OCI-LY1 (cell line): ENCODE measurements at regions not wholly inside any gene's neighbourhood (a gene's known extent, or its start where the extent isn't known, plus 50 kb on each side); places are given as distances from the start of the nearest gene placed in this dataset.

Experiments used
- CTCF ChIP-seq: fragments of 200-600 bp; sonication (generic), shearing (Covaris generic); IDR thresholded peaks from 2 replicates; pipeline ENCODE4 v1.5.1; 2017; ENCODE audit warnings: mild to moderate bottlenecking, antibody characterized with exemption, low read length, moderate library complexity, mixed read lengths
- EZH2 ChIP-seq: fragments of 200-600 bp; sonication (generic), shearing (Covaris generic); IDR thresholded peaks from 2 replicates; pipeline ENCODE4 v1.8.0; 2017; ENCODE audit warnings: borderline replicate concordance, mixed run types, mild to moderate bottlenecking, antibody characterized with exemption, low read length, moderate library complexity, mixed read lengths

- TF ChIP-seq CTCF (no peak), EZH2 (no peak)
Observed at GRCh38 chr2:57937456-57937855, 109.2 kb upstream of the VRK2 start.
